ENCODE measurements at regions not wholly inside any gene's neighbourhood (a gene's known extent, or its start where the extent isn't known, plus 50 kb on each side); places are given as distances from the start of the nearest gene placed in this dataset.
"Not testable (repeated sequence)": the region's sequence is repeated elsewhere in the genome, so short reads cannot be mapped to it uniquely, and the experiment has no call there.

DNA sequence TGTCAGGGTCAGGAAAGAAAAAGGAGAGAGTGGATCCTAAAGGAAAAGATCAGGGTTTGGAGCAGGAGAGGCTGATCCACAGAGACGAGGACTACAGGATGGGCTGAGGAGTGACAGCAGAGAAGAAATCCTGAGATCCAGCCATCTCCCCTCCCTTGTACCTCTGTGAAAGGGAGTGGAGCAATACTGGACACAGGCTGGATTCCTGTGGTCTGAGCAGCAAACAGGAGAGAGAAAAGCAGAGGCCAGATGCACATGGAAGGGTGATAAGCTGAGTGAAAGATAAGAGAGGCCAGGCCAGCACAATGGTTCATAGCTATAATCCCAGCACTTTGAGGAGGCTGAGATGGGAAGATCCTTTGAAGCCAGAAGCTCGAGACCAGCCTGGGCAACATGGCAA, 472.1 kb upstream of the TSHZ3 start:
- DNase-seq: no peak

DNA sequence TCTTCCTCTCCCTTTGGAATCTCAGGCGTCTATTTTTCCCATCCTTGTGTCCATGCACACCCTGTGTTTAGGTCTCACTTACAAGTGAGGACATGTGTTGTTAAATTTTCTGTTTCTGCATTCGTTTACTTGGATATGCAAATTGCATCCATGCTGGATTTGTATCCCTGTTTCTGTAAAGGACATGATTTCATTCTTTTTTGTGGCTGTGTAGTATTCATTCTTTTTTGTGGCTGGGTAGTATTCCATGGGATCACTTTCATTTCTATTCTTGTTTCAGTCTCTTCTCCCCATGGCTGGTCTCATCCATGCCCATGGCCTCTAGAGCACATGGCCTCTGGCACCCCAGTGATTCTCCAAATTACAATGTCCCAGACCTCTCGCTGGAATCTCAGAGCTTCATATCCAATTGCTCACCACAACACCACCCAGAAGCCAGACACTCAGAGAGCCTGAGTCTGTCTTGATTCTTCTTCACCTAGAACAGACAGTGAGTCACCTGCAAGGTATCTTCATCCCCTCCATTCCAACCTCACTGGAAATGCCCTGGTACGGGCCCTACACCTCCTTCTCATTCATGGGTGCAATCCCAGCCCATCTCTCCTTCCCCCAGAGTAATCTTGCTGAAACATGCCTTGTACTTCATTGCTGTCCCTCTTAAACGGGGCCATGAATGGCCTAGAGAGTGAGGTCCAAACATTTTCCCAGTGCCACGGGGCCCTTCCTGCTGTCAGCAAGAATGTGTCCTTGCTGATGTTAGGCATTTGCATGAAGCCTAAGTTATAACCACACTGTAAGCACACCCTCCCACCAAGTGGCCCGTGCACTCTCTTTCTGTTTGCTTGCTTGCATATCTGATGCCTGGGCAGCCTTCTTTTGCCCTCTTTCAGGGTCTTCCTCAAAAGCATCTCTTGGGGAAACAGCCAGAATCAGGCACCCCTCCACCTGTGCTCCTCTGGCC, 476.2 kb upstream of the TSHZ3 start:
- no peak for DNase-seq

DNA sequence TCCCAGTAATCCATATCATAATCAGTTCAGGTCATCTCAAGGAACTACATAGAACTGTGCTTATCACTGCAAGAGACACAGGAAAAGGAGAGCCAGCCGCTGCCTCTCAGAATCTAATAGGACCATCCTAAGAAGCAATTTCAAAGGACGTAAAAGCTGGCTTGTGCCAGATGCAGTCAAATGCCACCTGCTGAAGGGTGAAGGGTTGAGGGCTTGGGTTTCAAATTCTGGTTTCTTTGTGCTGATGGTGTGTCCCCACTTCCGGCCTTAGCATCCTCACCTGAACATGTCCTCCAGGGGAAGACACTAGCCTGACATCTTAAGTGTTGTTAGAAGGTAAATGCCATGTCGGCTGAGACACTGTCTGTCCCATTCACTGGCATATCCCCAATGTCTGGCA, 477.1 kb upstream of the TSHZ3 start:
- no peak for DNase-seq

DNA sequence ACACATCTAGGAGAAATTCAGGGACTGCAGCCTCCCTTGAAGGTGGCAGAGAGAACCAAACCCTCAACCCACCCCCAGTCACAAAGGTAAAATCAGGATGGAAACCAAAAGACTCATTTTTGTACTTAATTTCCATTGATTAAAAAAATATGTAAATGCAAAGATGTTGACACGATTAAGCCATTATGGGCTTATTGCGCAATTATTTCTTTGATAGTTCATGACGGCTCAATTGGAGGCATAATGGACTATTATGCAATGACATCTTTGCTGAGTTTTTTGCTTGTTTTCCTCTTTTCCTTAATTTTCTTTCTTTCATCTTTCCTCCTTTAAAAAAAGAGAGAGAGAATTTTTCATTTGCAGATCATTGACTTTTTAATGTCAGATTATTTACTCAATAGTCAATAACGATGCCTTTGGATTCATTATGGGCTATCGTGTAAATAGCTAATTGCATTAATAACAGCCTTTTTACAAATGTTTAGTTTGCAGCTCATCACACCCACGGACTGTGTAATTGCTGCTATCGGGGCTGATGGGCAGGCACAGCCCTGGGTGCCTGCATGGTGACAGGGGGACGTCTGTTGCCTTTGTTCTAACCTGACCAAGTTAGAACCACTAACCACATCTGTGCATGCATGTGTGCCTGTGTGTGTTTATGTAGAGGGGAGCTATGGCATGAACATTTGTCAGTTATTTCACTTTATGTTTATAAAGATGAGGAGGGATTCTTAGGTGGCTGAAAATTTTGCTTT, 482.4 kb upstream of the TSHZ3 start:
- no peak for DNase-seq

DNA sequence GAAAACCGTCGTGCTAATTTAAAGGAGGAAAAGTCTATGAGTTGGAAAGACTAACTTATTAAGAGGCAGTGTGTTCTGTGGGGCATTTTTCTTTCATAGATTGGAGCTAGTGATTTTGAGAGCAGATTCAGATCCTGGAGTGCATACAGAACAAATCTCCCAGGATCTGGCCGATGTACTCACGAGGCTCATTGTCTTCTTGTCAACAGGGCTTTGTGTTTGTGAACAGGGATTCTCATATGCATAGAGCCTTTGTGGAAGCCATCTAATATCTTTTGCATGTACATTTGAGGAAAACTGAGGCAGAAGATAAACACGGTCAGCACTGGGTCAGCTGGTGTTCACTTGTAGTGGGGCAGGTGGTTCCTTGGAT, 482.9 kb upstream of the TSHZ3 start:
- no peak for DNase-seq

DNA sequence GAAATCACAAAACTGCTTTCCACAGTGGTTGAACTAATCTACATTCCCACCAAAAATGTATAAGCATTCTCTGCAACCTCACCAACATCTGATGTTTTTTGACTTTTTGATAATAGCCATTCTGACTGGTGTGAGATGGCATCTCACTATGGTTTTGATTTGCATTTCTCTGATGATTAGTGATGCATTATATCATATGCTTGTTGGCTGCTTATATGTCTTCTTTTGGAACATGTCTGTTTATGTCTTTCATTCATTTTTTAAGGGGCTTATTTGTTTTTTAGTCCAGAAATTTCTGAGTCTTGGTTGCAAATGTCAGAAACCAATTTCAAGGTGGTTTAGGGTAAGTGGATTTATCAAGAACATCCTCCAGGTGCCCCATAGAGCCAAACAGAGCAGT, 484.8 kb upstream of the TSHZ3 start:
- no peak for DNase-seq

DNA sequence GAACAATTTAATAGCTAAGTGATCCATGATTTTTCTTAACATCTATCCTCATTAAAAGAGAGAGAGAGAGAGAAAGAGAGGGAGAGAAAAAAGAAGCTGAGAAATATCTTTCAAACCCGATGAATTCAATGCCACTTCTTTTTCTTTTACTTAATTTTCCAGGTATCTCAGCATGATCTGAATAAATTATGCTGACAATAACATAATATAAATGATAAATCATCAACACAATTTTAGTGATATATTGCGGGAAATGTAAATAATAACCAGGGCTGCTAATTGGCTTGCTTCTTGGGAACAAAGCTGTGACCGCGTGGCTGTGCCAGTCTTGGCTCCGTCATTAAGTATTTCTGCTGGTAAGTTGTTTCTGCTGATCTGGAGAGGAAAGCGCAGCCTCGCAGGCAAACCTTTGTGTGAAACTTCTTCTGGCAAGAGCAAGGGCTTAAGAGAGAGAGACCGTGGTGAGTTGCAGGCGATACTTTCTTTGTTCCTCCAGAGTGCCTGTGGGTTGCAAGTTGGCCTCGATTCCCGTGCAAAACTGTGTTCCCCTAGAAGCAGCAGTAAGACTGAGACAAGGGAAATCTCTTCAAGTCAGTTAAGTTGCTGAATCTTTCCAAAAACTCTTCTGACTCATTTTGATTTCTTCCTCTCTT, 489.1 kb upstream of the TSHZ3 start:
- DNase-seq: no peak

DNA sequence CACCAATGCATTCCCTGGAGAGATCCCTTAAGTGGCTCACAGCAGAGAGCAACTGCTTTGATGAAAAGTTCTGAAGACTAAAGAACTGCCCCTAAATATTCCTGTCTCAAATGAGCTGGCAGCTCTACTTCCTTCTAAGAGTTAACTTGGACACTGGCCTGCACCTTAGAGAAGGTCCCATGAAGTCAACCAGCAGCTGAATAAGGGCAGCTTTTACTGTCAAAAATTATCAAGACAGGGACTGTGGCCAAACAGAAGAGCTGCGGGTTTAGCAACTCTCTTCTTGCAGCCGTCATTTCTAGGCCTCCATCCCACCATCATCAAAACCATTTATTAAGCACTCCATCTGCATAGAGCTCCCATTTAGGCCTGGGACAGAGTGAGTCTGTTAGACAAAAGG, 491.1 kb upstream of the TSHZ3 start:
- DNase-seq: no peak

DNA sequence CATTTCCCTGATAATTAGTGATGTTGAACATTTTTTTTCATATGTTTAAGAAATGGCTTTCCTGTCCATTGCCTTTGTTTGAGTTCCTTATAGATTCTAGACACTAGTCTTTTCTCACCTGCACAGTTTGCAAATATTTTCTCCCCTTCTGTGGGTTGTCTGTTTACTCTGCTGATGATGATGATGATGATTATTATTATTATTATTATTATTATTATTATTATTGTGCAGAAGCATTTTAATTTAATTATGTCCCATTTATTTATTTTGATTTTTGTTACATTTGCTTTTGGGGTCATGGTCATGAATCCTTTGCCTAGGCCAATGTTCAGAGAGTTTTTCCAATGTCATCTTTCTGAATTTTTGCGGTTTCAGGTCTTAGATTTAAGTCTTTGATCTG, 492.5 kb upstream of the TSHZ3 start:
- no peak for DNase-seq

DNA sequence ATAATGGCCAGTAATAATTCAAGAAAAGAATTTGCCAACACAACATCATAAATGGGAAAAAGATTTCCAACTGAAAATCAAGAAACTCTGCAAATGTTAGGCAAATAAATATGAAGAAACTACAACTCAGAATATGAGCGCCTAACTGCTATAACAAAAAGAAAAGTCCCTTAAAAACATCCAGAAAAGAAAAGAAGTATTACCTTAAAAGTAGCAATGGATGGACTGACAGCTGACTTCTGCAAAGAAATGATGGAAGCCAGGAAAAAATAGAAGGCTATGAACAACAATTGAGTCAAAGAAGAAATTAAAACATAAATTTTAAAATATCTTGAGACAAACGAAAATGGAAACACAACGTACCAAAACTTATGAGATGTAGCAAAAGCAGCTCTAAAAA, 482.3 kb upstream of the ZNF507 start:
- no peak for DNase-seq

DNA sequence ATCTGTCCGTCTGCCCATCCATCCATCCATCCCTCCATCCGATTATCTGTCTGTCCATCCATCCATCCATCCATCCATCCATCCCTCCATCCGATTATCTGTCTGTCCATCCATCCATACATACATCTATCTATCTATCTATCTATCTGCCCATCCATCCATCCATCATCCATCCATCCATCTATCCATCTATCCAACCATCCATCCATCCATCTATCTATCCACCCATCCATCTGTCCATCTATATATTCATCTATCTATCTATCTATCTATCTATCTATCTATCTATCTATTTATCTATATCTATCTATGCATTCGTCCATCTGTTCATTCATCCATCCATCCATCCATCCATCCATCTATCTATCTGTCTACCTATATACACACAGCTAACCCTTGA, 471.1 kb upstream of the ZNF507 start:
- DNase-seq: no peak

DNA sequence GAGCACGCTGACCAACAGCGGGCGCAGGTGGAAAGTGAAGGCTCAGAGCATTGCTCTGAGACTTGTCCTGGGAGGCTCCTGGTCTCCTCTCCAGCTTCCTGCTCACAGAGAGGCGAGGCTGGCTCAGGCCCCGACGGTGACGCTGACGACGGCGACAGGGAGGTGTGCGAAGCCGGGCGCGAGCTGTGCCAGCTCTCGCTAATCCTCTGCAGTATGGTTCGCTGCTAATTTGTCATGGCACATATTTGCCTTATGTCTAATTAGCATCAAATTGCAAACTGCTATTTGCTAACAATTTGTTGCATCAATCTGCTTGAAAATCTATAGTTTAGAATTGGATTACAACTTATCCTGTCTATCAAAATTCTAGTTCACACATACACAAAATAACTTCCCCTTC, 469.8 kb upstream of the ZNF507 start:
- no peak for DNase-seq

DNA sequence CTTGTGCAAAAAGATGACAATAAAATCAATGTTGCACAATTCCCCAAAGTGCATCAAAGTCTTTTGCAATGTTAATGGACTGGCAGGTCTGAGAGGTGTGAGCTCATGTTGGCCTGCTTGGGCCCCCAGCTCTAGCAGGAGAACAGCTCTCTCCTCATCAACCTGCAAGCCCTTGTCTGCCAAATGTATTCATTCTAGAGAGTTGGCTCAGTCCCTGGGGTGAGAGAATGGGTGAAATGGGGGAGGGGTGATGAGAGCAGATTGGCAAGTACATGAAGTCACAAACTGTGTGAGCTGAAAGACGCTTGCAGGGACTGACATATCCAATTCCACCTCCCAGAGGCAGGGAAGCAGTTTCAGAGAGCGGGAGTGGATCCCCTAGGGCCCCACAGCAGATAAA, 465.1 kb upstream of the ZNF507 start:
- DNase-seq: no peak

DNA sequence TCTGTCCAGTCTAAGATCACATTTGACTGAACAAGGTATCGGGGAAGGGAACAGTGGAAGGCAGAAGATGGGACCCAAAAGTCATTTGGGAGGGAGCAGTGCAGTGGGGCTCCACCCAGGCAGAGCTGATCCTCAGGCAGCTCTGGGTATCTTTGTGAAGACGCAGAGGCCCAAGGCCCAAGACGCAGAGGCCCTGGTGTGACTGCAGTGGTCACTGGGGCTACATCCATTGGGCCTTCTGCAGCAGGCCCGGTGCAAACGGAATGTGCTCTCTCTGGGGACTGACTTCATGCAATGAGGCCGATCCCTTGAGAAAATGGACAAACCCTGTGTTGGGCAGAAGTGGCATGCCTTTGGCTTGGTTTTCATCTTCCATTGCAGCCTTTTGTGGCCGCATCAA, 463.4 kb upstream of the ZNF507 start:
- no peak for DNase-seq

DNA sequence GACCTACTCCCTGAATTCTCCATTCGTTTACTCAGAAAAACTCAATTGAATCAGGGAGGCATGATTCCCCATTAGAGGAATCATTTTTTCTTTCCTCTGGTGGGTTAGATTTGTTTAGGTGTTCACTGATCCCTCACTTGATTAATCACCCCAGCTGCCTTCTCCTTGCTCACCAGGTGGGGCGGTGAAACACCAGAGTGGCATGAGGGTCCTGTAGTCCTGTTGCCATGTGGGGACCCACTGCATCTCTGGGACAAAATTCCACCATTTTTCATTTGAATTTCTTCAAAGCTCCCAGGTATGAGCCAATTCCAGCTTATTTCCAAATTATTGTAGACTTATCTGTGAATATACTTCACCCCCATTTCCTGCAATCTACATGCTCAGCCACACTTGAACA, 462.7 kb upstream of the ZNF507 start:
- DNase-seq: no peak

DNA sequence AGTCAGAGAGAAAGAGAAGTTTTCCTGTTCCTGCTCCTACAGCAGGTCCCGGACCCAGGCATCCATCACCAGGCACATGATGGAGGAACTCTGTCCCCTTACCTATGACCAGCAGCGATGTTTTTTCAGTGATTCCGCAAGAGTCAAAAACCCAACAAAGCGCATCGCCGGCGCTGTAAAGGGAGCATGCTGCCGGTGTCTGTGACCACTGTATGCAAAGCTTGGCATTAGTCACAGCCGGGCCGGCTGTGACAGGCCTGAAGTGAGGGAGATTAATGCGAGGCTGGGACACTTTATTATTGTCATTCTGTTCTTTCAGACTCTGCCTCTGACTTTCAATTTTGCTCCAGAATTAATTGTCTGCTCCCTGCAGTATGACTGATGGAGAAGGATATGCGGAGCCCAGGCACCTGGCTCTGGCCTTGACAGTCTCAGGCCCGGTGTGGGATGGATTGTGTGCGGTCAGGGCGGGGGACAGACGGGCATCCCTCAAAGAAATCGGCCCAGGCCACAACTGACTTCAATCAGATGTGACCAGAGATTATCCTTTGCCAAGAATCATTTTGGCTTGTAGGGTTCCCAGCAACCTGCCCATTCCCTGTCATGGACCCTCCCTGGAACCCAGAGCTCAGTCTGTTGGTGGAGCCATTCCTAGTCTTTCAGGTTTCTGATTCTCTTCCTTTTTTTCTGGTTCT, 462.0 kb upstream of the ZNF507 start:
- no peak for DNase-seq

DNA sequence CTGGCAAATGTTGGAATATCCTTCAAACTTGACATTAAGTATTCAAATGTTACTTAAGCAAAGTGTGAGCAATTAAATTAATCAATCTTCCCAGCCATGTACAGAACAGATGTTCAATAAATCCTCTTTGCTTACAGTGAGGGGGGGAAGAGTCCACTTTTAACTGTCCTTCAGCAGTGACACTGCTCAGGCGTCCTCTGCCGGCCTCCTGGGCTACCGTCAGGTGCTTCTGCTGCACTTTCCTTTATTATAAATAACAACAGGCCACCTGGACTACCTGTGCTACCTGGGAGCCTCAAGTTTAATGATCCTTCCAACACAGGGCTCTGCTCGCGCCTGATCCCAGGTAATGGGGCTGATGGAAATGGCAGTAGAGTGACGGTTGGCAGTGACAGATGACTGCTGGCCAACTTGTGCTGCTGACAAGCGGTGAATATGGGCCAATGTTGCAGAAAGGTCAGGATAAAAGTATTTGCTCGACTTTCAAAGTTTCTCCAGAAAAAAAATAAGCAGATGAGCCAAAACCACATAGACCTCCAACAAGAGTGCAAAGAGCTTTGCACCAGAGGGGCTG, 460.0 kb upstream of the ZNF507 start:
- DNase-seq: no peak

DNA sequence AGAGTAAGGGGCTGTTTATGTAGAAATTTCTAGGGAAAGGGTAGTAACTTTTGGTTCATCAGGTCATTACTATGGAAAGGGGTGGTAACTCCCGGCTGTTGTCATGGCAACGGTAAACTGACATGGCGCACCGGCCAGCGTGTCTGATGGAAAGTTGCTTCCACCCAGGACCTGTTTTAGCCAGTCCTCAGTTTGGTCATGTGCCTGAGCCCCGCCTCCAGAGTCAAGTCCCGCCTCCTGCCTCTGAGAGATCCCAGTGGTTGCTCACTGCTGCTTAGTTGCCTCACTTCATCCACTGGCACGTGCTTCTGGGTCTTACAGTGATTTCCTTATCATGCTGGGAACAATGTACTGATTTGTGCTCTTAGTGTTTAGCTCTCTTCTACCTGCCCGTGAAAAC, 455.2 kb upstream of the ZNF507 start:
- DNase-seq: no peak

DNA sequence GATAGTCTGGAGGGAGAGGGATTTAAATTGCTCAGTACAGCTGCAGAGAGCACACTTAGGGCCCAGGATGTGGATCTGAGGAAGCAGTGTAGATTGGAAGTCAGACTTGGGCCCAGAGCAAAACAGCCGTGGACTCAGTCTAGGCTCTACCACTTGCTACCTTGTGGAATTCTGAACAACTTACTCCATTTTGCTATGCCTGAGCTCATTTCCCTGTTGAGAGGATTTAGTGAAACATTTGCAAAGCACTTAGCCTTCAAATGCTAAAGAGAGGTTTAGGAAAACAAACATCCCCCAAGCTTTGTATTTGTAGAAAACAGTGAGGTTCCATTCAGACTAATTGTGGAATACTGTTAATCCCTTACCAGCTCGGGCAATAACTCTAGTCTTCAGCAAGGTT, 453.4 kb upstream of the ZNF507 start:
- no peak for DNase-seq

DNA sequence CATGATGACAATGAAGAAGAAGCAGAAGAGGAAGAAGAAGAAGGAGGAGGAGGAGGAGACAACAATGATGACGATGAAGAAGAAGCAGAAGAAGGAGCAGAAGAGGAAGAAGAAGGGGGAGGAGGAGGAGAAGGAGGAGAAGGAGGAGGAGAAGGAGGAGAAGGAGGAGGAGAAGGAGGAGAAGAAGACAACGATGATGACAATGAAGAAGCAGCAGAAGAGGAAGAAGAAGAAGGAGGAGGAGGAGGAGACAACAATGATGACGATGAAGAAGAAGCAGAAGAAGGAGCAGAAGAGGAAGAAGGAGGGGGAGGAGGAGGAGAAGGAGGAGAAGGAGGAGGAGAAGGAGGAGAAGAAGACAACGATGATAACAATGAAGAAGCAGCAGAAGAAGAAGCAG, 451.9 kb upstream of the ZNF507 start:
- not testable (repeated sequence) for DNase-seq

DNA sequence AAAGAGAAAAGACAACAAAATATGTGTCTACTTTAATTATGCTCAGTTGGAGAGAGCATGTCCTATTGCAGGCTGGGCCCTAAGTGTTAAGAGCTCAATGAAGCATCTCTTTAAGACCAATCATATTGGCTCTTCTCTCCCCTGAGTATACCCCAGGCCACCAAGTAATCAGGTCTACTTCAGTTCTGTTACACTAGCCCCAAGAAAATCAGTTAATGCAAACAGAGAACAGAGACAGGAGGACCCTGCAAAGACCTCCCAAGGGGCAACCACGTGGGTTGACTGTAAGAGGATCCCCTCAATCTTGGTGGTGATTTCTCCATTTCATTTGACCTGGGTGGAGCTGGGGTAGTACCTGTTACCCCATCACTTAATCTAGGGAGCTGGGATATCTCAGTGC, 451.0 kb upstream of the ZNF507 start:
- DNase-seq: no peak

DNA sequence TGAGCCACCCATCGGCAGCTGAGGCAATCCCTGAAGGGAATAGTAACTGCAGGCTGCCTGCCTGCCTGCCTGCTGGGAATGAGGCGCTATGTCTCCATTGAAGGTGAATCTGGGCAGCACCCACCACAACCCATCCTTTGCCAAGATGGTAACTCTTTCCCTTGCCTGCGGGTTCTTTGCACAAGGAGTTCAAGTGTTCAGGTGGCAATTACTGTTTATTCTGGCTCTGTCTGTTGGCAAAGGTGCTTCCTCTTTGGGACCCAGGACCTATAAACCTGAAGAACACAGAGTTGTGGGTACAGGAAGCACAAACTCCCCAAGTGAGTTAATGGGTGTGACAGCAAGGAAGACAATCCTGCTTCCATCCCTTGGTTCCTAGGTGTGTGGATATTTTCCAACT, 448.1 kb upstream of the ZNF507 start:
- DNase-seq: no peak

DNA sequence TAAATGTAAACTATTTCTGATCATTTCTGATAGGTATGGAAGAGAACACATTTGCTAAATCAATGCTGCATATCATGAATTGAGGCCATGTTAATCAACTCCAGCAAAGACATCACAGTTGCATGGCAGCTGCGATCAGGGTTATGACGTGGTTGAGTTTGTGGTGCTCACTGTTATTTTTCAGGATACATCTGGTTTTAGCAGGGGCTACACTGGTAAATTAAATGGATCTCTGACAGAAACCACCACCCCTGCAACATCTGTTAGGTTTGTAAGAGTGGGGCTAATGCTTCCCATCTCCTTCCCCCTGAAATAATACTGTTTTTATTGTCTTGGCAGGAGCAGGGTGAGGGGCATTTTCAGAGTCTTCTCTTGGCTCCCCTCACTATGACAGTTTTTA, 444.4 kb upstream of the ZNF507 start:
- no peak for DNase-seq

All from effector CD4-positive, alpha-beta T cell (primary cell).